ENCODE measurements at regions not wholly inside any gene's neighbourhood (a gene's known extent, or its start where the extent isn't known, plus 50 kb on each side); places are given as distances from the start of the nearest gene placed in this dataset.

- 33 to 45% methylated on average over 2 of the region's 2 CpGs for WGBS, 2 donors
- H3K27me3 ChIP-seq: no peaks in the 10 kb centered on the region
- no peaks in the 10 kb centered on the region for H3K4me1 ChIP-seq
- intact Hi-C loops (cut with DNase I): no loop called here
- no peaks in the 10 kb centered on the region for H3K36me3 ChIP-seq (replicated peaks in 1 of 2; ENCODE audit: insufficient read depth in 1 of 2, low read depth in 2 of 2)
- TF ChIP-seq POLR2A (IDR thresholded peaks at IDR 0.05) (no peak), CTCF (IDR thresholded peaks at IDR 0.05) (no peak)
- DNase-seq: no peak
- no peak overlapping the region for H3K4me3 ChIP-seq
- no peaks in the 10 kb centered on the region for H3K9me3 ChIP-seq
- ATAC-seq: no peak
- no peak overlapping the region for H3K27ac ChIP-seq
Measured at GRCh38 chr11:130995266-130995665, 79.0 kb upstream of the SNX19 start.

- no peak overlapping the region for H3K27ac ChIP-seq
- WGBS, 2 donors: 30% methylated on average over 1 of the region's 1 CpG
- H3K27me3 ChIP-seq: no peaks in the 10 kb centered on the region
- TF ChIP-seq CTCF (IDR thresholded peaks at IDR 0.05) (no peak), POLR2A (IDR thresholded peaks at IDR 0.05) (no peak)
- H3K36me3 ChIP-seq (replicated peaks in 1 of 2; ENCODE audit: insufficient read depth in 1 of 2, low read depth in 2 of 2): no peaks in the 10 kb centered on the region
- ATAC-seq: no peak
- no peak for DNase-seq
- H3K4me3 ChIP-seq: no peak overlapping the region
- no peaks in the 10 kb centered on the region for H3K9me3 ChIP-seq
- no peaks in the 10 kb centered on the region for H3K4me1 ChIP-seq
- intact Hi-C loops (cut with DNase I): no loop called here
Measured at GRCh38 chr11:130997278-130997677, 81.0 kb upstream of the SNX19 start.

- Histone ChIP-seq H3K36me3 (replicated peaks in 1 of 2; ENCODE audit: insufficient read depth in 1 of 2, low read depth in 2 of 2) (no peaks in the 10 kb centered on the region), H3K27ac (no peak overlapping the region), H3K4me1 (no peaks in the 10 kb centered on the region), H3K27me3 (no peaks in the 10 kb centered on the region), H3K9me3 (no peaks in the 10 kb centered on the region), H3K4me3 (no peak overlapping the region)
- WGBS, 2 donors: 10 to 23% methylated on average over 1 of the region's 1 CpG
- no peak for DNase-seq
- ATAC-seq: no peak
- TF ChIP-seq POLR2A (IDR thresholded peaks at IDR 0.05): no peak
- no peak for TF ChIP-seq CTCF (IDR thresholded peaks at IDR 0.05)
- intact Hi-C loops (cut with DNase I): no loop called here
Measured at GRCh38 chr11:130999086-130999485, 82.8 kb upstream of the SNX19 start.

GRCh38 chr11:130999992-131000770 lies 83.9 kb upstream of the SNX19 start:
- no peaks in the 10 kb centered on the region for H3K27me3 ChIP-seq
- no peaks in the 10 kb centered on the region for H3K36me3 ChIP-seq (replicated peaks in 1 of 2; ENCODE audit: insufficient read depth in 1 of 2, low read depth in 2 of 2)
- H3K4me1 ChIP-seq: no peaks in the 10 kb centered on the region
- DNase-seq: no peak
- TF ChIP-seq CTCF (IDR thresholded peaks at IDR 0.05) (no peak), POLR2A (IDR thresholded peaks at IDR 0.05) (no peak)
- H3K27ac ChIP-seq: no peak overlapping the region
- no peaks in the 10 kb centered on the region for H3K9me3 ChIP-seq
- intact Hi-C loops (cut with DNase I): no loop called here
- WGBS, 2 donors: 39 to 46% methylated on average over 3 of the region's 3 CpGs
- no peak for ATAC-seq
- no peak overlapping the region for H3K4me3 ChIP-seq

GRCh38 chr11:131002145-131002544 lies 85.9 kb upstream of the SNX19 start:
- Histone ChIP-seq H3K36me3 (replicated peaks in 1 of 2; ENCODE audit: insufficient read depth in 1 of 2, low read depth in 2 of 2) (no peaks in the 10 kb centered on the region), H3K27me3 (no peaks in the 10 kb centered on the region), H3K4me1 (no peaks in the 10 kb centered on the region), H3K9me3 (no peaks in the 10 kb centered on the region), H3K4me3 (no peak overlapping the region), H3K27ac (no peak overlapping the region)
- DNase-seq: no peak
- no peak for ATAC-seq
- intact Hi-C loops (cut with DNase I): no loop called here
- TF ChIP-seq POLR2A (IDR thresholded peaks at IDR 0.05) (no peak), CTCF (IDR thresholded peaks at IDR 0.05) (no peak)
- 22 to 24% methylated on average over 6 of the region's 6 CpGs for WGBS, 2 donors
